ENCODE measurements at regions not wholly inside any gene's neighbourhood (a gene's known extent, or its start where the extent isn't known, plus 50 kb on each side); places are given as distances from the start of the nearest gene placed in this dataset.

GRCh38 chr2:12890481-12890991, 173.8 kb downstream of the TRIB2 start:
- ChIA-PET POLR2A (no interaction called here), CTCF (no interaction called here)
- Histone ChIP-seq H3K4me1 (ENCODE audit: control insufficient read depth, insufficient read depth, low read length) (no peaks in the 10 kb centered on the region), H3K27ac (ENCODE audit: low read length) (no peak overlapping the region), H3K27me3 (ENCODE audit: control insufficient read depth, insufficient read depth, low read length) (no peaks in the 10 kb centered on the region), H3K9me3 (ENCODE audit: control insufficient read depth, insufficient read depth, low read depth, low read length) (peaks cover 3% of the 10 kb centered on the region; the same call in 1 of the 2 replicates), H3K36me3 (ENCODE audit: control insufficient read depth, insufficient read depth, low read length) (no peaks in the 10 kb centered on the region), H3K4me3 (ENCODE audit: low read depth in 2 of 2, low read length in 2 of 2) (no peak overlapping the region)
- ATAC-seq (no peak), DNase-seq (ENCODE audit: low read depth, low spot score) (no peak)
- TF ChIP-seq CTCF (IDR thresholded peaks at IDR 0.05) = no peak
- TF ChIP-seq POLR2AphosphoS5 (IDR thresholded peaks at IDR 0.05; ENCODE audit: low read depth, low read length) = no peak
- no peak for TF ChIP-seq TCF7L2 (IDR thresholded peaks at IDR 0.05; ENCODE audit: low read depth, low read length)
- no peak for TF ChIP-seq SIN3A (IDR thresholded peaks at IDR 0.05; ENCODE audit: borderline replicate concordance, insufficient read depth, low read depth, low read length)
- TF ChIP-seq REST (IDR thresholded peaks at IDR 0.05; ENCODE audit: insufficient read depth in 1 of 2, low read depth in 2 of 2, low read length in 1 of 2) = no peak
- intact Hi-C loops (cut with micrococcal nuclease; ENCODE audit: unreplicated experiment) (no loop called here), in situ Hi-C loops (cut with HindIII; ENCODE audit: low pct_unique_long_range_greater_than_20kb, low sequenced_read_pairs) (no loop called here)
- BruUV-seq (replicated peaks) = no TSS peak

- in situ Hi-C loops (cut with HindIII; ENCODE audit: low pct_unique_long_range_greater_than_20kb, low sequenced_read_pairs) = no loop called here
- intact Hi-C loops (cut with micrococcal nuclease; ENCODE audit: unreplicated experiment) = no loop called here
- no peak for DNase-seq (ENCODE audit: low read depth, low spot score)
- CTCF ChIA-PET = no interaction called here
- Histone ChIP-seq H3K36me3 (ENCODE audit: control insufficient read depth, insufficient read depth, low read length) (no peaks in the 10 kb centered on the region), H3K27ac (ENCODE audit: low read length) (no peak overlapping the region), H3K27me3 (ENCODE audit: control insufficient read depth, insufficient read depth, low read length) (no peaks in the 10 kb centered on the region), H3K9me3 (ENCODE audit: control insufficient read depth, insufficient read depth, low read depth, low read length) (peaks cover 3% of the 10 kb centered on the region; the same call in 1 of the 2 replicates), H3K4me3 (ENCODE audit: low read depth in 2 of 2, low read length in 2 of 2) (no peak overlapping the region), H3K4me1 (ENCODE audit: control insufficient read depth, insufficient read depth, low read length) (no peaks in the 10 kb centered on the region)
- BruUV-seq (replicated peaks) = no TSS peak
- ATAC-seq = no peak
- TF ChIP-seq POLR2AphosphoS5 (IDR thresholded peaks at IDR 0.05; ENCODE audit: low read depth, low read length) = no peak
- TF ChIP-seq REST (IDR thresholded peaks at IDR 0.05; ENCODE audit: insufficient read depth in 1 of 2, low read depth in 2 of 2, low read length in 1 of 2) = no peak
- no peak for TF ChIP-seq CTCF (IDR thresholded peaks at IDR 0.05)
- no peak for TF ChIP-seq TCF7L2 (IDR thresholded peaks at IDR 0.05; ENCODE audit: low read depth, low read length)
- no peak for TF ChIP-seq SIN3A (IDR thresholded peaks at IDR 0.05; ENCODE audit: borderline replicate concordance, insufficient read depth, low read depth, low read length)
- POLR2A ChIA-PET = no interaction called here
Observed at GRCh38 chr2:12895017-12895416, 178.3 kb downstream of the TRIB2 start.

All from Panc1 (cell line).